ENCODE measurements at regions not wholly inside any gene's neighbourhood (a gene's known extent, or its start where the extent isn't known, plus 50 kb on each side); places are given as distances from the start of the nearest gene placed in this dataset.
A peak's percentile ranks its signal among the peaks of the same experiment; 100 is the strongest.

GRCh38 chr11:8340296-8340695, 76.6 kb upstream of the LMO1 start:
- DNase-seq, result no peak

DNA sequence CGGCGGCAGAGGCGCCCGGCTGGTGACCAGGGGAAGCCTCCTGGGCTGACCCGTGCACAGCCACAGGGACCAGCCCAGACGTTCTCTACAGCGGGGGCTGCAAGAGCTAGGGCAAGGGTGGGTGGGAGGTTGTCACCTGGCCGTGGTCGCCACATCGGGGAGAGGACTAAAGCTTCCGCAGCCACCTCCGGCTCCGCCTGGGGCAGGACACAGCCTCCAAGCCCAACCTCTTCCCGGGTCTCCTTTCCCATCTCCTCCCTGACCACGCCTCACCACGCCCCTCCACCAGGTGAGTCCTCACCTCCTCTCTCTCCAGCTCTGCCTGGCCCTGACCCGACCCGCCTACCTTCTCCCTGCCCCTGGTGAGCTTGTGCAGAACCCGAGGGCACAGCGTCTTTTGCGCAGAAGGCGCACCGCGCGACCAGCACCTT, 75.9 kb upstream of the LMO1 start:
- DNase-seq, result no peak

- DNase-seq, result no peak
Observed at GRCh38 chr11:8338138-8338537, 74.5 kb upstream of the LMO1 start.

- no peak for DNase-seq
Observed at GRCh38 chr11:8337130-8337795, 73.6 kb upstream of the LMO1 start.

GRCh38 chr11:8336356-8337129, 72.9 kb upstream of the LMO1 start:
- no peak for DNase-seq

GRCh38 chr11:8335683-8336082, 72.0 kb upstream of the LMO1 start:
- DNase-seq, result no peak

DNA sequence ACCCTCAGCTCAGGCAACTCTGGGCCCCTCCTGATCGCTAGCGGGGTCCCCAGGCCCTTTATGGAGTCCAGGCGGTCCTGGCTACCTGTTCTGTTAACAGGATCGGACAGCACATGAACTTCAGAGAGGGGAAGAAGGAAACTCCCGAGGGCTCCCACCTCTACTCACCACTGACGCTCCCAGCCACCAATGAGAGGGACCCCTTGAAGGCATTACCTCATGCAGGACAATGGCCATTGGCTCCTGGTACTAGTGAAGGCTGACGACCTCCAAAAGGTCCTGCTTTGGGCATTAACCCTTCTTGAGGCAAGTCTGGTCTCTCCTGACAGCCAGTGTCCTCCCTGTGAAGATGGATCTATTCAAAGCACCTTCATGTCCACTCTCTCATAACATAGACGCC, 71.5 kb upstream of the LMO1 start:
- DNase-seq, result no peak

DNA sequence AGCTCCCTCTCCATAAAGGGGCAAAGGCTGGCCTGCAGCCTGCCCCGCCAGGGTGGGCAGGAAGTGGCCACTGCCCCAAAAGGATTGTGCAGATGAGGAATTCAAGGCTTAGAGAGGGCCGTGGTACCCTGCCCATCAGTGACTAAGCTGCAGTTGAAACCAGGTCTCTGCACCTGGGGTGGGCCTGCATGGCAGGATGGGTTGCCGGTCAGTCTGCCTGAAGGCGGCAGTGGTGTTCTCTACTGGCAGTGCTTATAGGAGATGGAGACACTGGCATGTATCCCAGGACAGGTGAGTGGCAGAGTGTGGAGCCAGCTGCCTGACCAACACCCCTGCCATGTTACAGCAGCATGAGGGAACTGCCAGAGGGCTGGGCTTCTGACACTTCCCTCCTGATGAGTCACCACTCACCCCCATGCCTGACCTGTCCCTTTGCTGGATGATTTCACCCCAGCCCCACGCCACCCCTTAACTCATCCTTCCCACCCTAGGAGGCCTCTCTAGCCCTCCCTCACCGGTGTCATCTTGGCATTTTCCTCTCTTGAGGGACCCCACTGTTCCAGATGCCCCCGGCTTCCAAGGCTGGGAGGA, 70.2 kb upstream of the LMO1 start:
- no peak for DNase-seq

- no peak for DNase-seq
Observed at GRCh38 chr11:8333376-8333775, 69.7 kb upstream of the LMO1 start.

- no peak for DNase-seq
Observed at GRCh38 chr11:8332891-8333290, 69.2 kb upstream of the LMO1 start.

DNA sequence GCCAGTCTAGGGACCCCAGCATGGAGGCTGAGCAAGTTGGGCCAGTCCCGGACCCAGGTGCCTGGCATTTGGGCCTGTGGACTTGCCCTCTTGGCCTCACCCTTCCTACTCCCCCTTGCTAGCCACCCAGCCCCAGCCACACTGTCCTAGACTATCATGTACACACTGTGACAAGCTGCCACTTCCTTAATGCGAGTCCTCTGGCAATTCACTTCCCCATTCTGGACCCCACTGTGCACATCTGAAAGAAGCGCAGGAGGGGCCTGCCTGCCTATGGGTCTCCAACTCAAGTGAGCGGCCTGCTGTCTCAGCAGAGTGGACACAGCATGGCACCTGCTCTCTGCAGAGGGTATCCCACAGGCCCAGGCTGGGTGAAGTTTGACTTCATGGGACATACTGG, 68.5 kb upstream of the LMO1 start:
- DNase-seq, result no peak

DNA sequence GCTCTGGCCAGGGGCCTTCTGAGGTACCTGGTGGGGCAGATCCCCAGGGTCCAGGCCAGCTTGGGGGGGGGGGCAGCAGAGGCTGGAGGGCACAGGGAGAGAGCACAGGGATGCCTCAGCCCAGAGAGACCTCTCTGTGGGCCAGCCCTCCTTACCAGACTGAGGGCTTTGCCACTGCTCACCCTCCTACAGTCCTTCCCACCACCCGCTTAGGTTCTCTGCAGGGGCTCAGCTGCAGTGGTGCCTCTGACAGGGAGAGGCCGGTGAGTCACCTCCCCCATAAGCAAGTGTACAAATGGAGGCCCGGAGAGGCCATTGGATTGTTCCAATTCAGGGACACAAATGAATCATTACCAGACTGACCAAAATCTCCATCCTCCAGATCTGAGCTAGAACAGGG, 68.1 kb upstream of the LMO1 start:
- no peak for DNase-seq

- DNase-seq, result no peak
Observed at GRCh38 chr11:8330896-8331295, 67.2 kb upstream of the LMO1 start.

DNA sequence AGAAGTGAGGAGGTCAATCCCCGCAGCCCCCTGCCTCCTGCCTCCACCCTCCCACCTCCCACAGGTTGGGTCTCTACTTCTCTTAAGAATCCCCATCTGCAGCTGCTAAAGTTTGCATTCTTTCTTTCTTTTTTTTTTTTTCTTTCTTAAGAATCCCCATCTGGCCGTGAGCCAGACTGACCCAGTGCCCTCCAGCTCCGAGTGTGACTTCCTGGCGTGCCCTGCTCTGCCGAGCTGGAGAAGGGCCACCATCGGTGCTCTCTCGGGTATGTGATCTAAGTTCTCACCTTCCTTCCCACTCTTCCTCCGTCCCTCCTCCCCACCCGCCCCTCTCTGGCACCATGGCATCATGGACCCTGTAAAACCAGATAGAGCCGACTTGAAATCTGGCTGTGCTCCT, 66.7 kb upstream of the LMO1 start:
- no peak for DNase-seq

- no peak for DNase-seq
Observed at GRCh38 chr11:8329847-8330361, 66.2 kb upstream of the LMO1 start.

DNA sequence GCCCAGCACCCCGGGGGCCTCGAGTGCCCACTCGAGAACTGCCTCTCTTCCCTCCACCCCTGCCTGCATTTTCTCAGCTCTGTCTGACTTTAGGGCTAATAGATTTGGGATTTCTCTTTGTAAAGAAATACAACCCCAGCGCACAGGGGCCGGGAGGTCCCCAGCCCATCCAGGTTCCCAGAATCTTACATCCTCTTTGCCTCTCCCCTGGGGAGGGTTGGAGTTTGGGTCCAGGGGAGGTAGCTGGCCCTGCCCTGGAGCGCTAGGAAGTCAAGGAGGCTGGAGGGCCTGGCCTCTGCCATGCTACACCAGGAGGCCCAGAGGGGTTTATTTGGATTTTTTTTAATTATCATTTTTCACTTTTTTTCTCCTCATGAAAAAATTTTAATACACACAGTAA, 65.7 kb upstream of the LMO1 start:
- no peak for DNase-seq

DNA sequence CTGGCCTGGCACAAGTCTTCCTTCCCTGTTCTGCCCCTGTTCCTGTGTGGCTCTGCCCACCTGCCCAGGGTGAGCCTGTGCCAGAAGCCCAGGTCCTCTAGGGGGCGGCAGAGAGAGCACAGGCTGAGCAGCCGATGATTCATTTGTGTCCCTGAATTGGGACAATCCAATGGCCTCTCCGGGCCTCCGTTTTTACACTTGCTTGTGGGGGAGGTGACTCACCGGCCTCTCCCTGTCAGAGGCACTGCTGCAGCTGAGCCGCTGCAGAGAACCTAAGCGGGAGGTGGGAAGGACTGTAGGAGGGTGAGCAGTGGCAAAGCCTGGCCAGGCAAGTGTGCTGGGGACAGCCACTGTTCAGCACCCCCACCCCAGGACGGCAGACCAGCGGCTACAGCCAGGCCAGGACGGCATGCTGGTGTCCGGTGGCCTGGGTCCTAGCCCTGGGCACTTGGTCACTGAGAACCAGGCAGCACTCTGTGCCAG, 65.2 kb upstream of the LMO1 start:
- peak; percentile 65 for DNase-seq

- DNase-seq, result no peak
Observed at GRCh38 chr11:8328231-8328794, 64.6 kb upstream of the LMO1 start.

DNA sequence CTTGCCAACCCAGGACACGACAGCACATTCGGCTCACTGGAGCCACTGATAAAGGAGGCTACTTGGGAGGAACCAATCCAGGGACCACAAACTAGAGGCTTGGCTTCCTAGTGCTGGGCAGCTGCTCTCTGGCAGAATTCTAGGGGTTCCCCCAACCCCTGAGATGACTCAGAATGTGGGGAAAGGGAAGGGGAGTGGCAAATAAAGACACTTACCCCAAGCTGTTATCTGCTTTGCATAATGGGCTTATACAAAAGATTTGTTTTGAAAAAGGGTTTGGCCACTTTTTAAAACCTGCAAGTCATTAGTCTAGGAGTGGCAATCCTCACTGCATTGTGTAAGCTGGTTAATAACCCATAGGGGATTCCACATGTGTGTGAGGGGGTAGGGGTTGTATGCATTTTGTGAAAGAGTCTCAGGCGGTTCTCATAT, 64.1 kb upstream of the LMO1 start:
- no peak for DNase-seq

GRCh38 chr11:8326337-8326736, 62.7 kb upstream of the LMO1 start:
- no peak for DNase-seq

- DNase-seq, result no peak
Observed at GRCh38 chr11:8325591-8326304, 62.1 kb upstream of the LMO1 start.
